NCI-H1092 (cell line): ENCODE measurements at regions not wholly inside any gene's neighbourhood (a gene's known extent, or its start where the extent isn't known, plus 50 kb on each side); places are given as distances from the start of the nearest gene placed in this dataset.
"Not testable (repeated sequence)": the region's sequence is repeated elsewhere in the genome, so short reads cannot be mapped to it uniquely, and the experiment has no call there.

Experiments used
- DNase-seq: peaks from one replicate; lab custom pipeline; 2025; lab: John Stamatoyannopoulos, UW

DNA sequence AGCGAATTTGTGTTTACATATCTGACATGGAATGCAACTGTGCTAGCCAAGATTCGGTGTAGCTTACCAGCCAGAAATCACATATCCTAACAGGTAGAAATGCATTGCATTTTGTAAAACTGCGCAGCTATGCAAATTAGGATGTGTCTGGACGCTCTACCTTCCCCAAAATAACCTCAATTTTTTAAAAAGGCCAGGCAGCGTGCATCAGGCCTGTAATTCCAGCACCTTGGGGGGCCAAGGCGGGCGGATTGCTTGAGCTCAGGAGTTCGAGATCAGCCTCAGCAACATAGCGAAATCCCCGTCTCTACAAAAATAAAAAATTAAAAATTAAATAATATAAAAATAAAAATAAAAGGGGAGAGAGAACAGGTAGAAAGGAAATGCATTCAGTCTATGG lies 305.0 kb downstream of the TYW1 start:
- DNase-seq: no peak

DNA sequence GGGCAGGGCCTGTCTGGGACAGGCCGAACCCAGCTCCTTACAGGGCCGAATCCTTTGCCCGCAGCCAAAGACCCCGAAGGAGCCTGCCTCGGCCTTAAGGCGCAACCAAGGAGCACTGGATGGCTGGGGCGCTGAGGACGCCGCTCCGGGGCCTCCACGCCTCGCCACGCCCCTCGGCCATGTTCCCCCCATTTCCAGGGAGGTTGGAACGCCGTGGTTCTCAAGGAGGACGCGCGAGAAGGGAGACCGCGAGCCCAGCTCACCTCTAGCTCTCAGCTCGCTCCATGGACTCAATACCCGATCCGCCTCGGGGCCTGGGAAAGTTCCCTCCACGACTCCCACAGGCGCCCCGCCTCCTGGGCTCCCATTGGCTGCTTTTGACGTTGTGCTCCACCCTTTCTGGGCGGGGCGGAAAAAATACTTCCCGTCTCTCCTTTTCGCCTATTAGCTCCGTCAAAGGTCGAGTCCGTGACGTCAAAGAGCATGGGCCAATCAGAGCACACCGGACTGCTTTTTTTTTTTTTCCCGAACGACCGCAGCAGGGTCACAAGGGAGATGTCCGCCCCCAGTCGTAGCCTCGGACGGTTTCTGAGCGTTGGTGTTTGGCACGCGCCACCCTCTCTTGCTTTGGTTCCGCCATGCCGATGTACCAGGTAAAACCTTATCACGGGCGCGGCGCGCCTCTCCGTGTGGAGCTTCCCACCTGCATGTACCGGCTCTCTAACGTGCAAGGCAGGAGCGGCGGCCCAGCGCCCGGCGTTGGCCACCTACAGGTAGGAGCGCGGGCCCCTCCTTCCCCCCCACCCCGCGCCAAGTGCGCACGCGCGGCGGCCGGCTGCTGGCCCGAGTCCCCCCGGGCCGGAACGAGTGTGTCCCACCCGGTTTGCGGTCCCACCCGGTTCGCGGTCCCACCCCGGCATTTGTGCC lies 305.7 kb downstream of the TYW1 start:
- DNase-seq: peak; percentile 100

DNA sequence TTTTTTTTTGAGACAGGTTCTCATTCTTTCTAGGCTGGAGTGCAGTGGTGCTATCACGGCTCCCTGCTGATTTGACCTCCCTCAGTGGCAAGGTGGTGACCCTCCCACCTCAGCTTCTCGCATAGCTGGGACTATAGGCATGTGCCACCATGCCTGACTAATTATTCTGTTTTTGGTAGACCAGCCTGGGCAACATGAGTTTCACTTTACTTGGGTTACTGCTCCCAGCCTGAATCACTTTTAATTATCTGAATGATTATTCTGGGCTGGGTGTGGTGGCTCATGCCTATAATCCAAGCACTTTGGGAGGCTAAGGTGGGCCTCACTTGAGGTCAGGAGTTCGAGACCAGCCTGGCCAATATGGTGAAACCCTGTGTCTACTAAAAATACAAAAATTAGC lies 308.2 kb downstream of the TYW1 start:
- not testable (repeated sequence) for DNase-seq

DNA sequence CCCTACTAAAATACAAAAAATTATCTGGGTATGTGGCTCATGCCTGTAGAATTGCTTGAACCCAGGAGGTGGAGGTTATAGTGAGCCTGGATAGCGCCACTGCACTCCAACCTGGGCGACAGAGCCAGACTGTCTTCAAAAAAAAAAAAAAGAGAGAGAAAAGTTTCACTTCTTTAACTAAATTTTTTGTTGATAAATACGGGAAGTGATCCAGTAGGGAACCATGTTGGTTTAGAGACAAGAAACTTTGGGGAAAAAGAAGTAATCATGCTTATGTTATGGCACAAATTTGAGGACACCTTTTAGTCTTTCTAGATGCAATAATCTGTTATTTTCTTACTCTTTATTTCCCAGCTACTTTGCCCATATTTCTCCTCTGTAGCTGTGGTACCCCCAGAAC lies 309.7 kb downstream of the TYW1 start:
- no peak for DNase-seq

DNA sequence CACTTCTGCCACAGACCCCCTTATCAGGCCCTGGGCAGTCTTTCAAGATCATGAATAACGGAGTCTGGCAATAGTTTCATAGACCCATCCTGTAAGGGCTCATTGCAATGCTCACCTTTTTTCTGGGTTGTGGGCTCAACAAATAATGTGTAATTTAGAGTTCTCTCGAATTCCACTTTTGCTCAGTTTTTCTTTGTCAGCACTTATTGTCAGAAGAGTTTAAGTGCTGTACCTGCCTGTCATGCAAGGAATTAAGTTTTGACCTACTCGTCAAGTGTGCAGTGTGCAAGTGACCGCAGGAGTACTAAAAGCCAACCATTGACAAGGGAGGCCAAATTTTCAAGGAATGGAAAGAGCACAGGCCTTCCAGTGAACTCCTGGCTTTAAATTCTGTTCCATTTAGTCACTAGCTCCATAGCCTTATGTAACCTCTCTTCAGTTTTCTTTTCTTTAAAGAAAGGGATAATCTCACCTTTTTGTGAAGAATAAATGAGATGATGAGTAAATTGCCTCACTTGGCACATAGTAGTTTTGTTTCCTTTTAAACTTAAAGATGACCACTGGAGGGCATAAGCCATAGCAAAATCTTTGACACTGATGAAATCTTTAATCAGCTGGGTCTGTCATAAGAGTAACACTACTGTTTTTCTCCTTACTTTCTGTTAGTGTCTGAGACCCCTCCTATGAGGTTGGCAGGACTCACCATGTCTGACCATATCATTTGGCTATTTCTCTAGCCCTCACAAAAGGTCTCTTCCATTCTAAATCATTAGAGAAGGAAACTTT lies 313.3 kb downstream of the TYW1 start:
- no peak for DNase-seq

DNA sequence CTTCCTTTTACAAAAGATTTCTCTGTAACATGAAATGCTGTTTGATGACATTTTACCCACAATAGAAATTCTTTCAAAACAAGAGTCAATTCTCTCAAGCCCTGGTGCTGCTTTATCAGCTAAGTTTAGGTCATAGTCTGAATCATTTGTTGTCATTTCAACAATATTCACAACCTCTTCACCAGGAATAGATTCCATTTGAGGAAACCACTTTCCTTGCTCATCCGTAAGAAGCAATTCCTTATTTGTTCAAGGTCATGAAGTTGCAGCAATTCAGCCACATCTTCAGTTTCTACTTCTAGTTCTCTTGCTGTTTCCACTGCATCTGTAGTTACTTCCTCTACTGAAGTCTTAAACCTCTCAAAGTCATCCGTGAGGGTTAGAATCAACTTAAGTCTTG lies 315.3 kb downstream of the TYW1 start:
- no peak for DNase-seq

DNA sequence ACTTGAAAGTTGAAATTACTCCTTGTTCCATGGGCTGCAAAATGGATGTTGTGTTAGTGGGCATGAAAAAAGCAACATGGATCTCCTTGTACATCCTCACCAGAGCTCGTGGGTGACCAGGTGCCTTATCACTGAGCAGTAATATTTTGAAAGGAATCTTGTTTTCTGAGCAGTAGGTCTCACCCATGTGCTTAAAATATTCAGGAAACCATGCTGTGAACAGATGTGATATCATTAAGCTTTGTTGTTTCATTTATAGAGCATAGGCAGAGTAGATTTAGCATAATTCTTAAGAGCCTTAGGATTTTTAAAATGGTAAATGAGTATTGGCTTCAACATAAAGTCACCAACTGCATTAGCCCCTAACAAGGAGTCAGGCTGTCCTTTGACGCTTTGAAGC lies 316.6 kb downstream of the TYW1 start:
- no peak for DNase-seq

DNA sequence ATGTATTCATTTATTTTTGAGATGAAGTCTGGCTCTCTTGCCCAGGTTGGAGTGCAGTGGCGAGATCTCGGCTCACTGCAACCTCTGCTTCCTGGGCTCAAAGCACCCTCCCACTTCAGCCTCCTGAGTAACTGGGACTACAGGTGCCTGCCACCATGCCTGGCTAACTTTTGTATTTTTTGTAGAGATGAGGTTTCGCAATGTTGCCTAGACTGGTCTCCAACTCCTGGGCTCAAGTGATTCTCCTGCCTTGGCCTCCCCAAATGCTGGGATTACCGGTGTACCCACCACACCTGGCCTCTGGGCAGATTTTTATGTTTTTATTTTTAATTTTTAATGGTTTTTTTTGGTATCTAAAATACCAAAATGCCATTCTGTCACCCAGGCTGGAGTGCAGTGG lies 320.3 kb downstream of the TYW1 start:
- DNase-seq: not testable (repeated sequence)

DNA sequence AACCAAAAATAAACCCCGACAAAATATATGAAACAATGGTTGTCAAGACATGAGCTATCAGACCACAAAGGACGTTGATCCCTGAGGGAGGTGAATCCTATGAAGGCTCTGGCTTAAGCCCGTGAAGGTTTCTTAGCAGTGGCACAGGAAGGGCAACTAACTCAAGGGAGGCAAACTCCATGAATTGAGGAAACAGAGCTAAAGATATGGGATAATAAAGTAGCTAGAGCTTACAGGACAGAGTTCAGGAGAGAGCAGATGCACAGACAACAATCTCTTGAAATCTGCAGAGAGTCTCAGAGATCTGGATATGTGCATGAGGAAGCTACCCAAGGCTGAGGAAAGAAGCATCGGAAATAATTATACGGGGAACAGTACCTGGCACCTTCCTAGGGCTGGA lies 331.6 kb downstream of the TYW1 start:
- not testable (repeated sequence) for DNase-seq

DNA sequence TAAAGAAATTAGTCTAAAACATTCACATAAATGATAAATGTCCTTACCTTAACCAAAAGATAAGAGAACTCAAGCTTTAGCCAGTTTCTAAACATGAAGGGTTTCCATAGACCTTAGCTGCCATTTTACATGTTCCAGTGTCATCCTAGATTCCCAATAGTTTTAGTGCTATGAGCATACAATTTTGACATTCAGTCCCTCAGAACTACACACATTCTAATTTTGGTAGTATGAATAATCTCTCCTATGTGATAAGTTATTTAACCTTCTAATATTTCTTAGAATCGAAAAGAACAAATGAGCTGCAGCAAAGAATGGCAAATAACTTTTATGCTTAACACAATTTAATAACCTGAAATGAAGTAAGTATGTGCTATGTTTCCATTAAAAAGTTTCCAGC lies 338.5 kb downstream of the TYW1 start:
- not testable (repeated sequence) for DNase-seq

DNA sequence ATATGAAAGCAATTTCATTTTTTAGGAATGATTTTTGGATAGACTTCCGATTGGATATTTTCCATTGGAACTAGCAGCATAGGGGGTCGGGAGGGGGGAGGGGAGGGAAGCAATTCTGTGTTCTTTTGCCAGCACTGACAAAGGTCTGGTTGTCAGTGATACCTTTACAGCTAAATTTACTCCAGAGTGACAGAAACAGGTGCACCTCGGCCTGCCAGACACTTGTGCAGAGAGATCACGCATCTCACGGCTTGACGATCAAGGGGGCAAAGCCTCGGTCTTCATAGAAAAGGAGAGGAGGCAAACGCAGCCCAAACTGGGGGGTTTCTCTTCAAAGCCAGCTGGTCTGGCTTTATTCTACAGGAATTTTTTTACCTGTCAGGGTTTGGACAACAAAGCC lies 339.0 kb downstream of the TYW1 start:
- DNase-seq: not testable (repeated sequence)

DNA sequence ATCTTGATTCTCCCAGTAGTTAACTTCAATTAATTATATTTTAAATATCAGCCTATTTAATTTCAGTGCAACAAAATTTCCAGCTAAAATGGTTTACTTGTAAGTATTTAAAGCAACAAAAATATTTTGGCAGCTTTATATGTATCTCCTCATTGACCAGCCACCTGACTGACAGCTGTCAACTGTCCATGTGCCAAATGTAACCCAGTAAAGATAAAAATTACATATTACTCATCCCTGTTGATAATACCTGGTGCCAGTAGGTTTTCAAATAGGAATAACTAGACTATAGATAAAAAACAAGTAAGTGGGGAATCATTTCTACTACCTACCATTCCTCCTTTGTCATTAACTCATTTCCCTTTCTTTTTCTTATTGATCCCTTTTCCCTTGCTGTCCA lies 341.9 kb downstream of the TYW1 start:
- not testable (repeated sequence) for DNase-seq

DNA sequence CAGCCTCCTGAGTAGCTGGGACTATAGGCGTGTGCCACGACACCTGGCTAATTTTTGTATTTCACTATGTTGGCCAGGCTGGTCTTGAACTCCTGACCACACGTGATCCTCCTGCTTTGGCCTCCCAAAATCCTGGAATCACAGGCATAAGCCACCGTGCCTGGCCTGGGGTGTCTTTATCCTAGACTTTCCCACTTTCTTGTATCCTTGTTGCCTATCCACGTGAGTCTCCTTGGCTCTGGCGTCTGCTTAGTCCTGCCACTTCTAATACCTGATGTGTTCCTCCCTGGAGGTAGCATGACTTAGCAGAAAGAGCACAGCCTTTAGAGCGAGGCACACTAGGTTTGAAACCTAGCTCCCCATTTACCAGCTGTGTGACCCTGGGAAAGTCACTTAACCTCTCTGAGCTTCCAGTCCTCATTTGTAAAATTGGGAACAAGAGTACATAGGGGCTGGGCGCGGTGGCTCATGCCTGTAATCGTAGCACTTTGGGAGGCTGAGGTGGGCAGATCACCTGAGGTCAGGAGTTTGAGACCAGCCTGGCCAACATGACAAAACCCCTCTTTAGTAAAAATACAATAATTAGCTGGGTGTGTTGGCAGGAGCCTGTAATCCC lies 344.6 kb downstream of the TYW1 start:
- no peak for DNase-seq

DNA sequence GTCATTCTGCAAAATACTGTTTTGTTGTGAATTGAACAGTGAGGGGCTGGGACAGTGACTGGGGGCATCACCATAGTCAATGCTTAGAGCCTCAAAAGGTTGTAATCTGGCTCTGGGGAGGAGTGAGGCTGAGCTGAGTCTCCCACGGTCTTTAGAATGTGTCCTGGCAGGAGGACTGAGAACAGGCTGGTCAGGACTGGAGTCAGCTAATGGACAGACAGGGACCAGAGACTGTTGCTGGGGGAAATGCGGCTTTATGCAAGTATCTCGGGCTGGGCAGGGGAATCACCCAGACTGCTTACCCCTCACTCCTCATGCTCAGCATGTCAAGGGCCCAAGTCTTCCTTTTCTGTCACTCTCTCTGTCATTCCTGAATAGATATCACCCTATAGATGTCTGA lies 346.5 kb downstream of the TYW1 start:
- no peak for DNase-seq

DNA sequence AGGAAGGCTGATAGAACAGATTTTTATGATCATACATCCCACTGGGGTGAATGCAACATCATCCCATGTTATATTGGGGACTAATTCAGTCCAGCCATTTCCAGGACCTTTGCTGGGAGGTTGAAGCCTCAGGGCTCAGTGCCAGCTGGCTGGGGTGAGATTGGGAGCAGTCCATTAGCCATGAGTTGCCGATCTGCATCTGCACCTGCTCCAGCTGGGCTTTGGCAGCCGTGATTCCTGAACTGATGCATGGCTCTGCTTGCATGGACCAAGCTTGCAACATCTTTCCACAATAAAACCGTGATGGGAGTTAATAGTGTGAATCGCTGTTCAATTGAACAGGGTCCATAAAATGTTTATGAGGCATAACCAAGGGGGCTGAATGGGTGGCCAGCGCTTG lies 346.9 kb downstream of the TYW1 start:
- peak; percentile 70 for DNase-seq

DNA sequence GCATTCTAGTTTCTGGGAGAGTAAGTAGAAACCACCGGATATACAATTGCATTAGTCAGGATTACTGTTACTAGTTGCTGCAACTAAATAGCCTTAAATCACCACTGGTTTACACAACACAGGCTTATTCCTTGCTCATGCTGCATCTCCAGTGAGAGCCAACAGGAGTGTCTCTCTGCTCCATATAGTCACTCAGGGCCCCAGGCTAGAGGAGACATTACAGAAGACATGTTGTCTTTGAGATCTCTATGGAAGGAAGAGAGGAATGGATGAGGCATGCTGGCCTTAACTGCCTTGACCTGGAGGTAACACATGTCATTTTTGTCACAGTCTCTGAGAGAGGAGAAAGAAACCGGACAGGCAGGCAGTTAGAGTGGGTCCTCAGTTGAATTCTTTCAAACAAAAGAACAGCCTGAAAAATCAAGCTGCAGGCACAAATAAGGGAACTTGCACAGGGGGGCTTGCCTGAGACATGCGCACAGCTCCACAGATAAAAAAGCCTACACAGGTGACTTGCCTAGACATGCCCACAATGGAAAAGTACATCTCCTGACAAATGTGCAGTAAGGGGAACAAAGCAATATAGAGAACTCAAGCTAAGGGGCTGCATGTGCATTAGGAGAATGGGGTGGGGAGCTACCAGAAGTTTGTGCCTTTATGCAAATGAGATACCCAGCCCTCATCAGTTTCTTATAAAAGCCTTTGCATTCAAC lies 348.0 kb downstream of the TYW1 start:
- no peak for DNase-seq

DNA sequence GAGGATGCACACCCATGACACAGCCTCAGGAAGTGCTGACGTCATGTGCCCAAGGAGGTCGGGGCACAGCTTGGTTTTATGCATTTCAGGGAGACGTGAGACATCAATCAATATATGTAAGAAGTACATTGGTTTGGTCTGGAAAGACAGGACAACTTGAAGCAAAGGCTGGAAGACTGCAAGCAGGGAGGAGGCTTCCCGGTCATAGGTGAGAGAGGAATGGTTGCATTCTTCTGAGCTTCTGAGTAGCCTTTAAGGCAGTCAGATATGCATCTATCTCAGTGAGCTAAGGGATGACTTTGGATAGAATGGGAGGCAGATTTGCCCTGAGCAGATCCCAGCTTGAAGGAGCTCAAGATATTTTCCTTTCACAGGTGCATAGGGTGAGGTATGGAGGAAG lies 349.5 kb downstream of the TYW1 start:
- no peak for DNase-seq

DNA sequence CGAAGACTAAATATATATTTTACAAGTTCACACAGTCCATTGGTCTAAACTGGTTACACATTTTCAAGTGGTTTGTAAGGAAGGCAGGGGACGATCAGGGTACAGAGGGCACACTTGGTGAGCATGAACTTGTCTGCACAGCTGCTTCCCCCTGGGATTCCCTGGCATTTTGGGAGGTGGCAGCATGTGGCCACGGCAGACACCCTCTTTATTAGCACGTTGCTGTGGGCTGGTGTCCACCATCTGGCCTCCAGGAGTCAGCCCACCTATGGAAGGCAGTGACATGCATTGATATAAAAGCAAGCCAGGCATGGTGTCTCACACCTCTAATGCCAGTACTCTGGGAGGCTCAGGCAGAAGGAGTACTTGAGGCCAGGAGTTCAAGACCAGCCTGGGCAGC lies 350.2 kb downstream of the TYW1 start:
- DNase-seq: no peak

DNA sequence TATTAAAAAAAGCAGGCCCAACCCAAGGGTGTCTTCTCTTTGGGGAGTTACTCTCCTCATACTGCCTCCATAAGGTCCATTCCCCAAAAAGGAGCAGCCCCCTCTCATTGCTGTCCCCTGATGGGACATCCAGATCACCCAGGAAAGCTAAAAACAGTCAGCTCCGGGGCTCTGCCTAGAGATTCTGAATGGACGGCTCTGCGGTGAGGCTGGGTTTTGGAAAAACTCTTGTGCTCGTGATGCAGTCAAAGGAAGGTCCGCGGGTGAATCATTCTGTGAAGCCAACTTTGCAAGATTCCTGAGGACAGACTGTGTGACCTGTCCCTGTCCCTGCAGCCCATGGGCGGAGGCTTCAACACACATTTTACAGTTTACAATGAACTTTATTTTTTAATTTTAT lies 351.5 kb downstream of the TYW1 start:
- no peak for DNase-seq

DNA sequence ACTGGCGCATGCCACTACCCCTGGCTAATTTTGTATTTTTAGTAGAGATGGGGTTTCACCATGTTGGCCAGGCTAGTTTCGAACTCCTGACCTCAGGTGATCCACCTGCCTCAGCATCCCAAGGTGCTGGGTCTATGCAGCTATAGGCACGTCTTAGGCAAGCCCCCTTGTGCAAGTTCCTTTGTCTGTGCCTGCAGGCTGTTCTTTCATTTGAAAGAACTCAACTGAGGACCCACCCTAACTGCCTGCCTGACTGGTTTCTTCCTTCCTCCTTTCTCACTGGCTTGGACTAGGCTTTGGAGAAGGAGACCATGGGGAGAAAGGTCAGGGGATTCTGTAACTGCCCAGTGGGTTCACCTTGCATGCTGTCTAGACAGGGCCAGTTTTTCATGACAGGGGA lies 361.0 kb downstream of the TYW1 start:
- DNase-seq: not testable (repeated sequence)

DNA sequence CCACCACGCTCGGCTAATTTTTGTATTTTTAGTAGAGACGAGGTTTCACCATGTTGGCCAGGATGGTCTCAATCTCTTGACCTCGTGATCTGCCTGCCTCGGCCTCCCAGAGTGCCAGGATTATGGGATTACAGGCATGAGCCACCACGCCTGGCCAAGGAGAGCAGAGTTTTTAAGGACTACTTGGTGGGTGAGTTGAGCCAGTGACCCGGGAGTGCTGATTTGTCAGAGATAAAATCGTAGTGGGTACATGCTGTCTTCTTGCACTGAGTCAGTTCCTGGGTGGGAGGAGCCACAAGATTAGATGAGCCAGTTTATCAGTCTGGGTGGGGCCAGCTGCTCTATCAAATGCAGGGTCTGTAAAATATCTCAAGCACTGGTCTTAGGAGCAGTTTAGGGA lies 361.7 kb downstream of the TYW1 start:
- not testable (repeated sequence) for DNase-seq

DNA sequence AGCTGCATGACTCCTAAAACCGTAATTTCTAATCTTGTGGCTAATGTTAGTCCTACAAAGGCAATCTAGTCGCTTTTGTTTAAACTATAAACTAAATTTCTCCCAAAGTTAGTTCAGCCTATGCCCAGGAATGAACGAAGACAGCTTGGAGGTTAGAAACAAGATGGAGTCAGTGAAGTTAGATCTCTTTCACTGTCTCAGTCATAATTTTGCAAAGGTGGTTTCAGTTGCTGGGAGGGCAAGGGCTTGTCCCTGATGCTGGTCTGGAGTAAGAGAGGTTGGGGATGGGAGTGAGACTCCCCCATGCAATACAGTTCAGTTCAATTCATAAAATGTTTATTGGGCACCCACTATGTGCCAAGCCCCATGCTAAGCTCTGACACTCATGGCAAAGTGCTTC lies 362.1 kb downstream of the TYW1 start:
- DNase-seq: not testable (repeated sequence)
